ENCODE measurements at regions not wholly inside any gene's neighbourhood (a gene's known extent, or its start where the extent isn't known, plus 50 kb on each side); places are given as distances from the start of the nearest gene placed in this dataset.
A peak's percentile ranks its signal among the peaks of the same experiment; 100 is the strongest.

DNA sequence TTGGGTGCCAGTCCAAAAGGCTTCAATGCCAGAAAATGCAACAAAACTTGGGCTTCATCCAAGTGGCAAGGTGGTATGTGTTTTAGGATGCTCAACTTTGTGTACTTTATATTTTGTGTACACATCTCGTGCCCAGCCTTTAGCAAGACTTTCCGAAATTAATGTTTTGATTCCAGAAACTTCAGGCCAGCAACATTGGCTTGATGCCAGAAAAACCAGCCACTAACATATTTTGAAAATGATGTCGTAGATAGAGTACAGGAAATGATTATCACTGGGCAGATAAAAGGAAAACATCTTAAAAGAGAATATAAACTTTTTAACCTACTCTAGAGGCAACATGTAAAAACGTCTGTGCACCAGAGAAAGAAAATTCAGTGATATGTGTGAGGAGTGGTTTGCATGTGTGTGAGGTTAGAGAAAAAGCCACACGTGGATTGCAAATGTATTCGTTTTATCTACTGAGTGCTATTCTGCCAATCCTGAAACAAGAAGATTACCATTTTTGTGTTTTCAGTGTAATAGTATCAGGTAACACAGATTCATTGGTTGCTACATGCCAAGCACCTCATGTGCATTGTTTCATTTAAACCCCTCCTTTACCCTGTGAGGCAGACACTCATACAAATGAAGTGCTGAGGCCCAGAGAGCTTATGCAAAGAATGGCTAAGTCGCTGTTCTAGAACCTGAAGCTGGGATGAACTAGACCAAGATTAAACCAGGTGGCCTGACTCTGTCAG, 264.8 kb downstream of the C1D start:
- Histone ChIP-seq H3K9me3 (no peaks in the 10 kb centered on the region), H3K27ac (peak overlapping the region in 1 of 4 donors; percentile 3), H3K4me1 (peaks cover 0 to 7% (median 0%) of the 10 kb centered on the region in 4 donors), H3K4me3 (no peak overlapping the region), H3K27me3 (no peaks in the 10 kb centered on the region), H3K36me3 (no peaks in the 10 kb centered on the region)
- no peak for DNase-seq
- TF ChIP-seq POLR2A (IDR thresholded peaks at IDR 0.05) (no peak), POLR2AphosphoS5 (IDR thresholded peaks at IDR 0.05) (no peak), EP300 (IDR thresholded peaks at IDR 0.05; ENCODE audit: low read depth) (no peak)
- TF ChIP-seq, protein P1, sequence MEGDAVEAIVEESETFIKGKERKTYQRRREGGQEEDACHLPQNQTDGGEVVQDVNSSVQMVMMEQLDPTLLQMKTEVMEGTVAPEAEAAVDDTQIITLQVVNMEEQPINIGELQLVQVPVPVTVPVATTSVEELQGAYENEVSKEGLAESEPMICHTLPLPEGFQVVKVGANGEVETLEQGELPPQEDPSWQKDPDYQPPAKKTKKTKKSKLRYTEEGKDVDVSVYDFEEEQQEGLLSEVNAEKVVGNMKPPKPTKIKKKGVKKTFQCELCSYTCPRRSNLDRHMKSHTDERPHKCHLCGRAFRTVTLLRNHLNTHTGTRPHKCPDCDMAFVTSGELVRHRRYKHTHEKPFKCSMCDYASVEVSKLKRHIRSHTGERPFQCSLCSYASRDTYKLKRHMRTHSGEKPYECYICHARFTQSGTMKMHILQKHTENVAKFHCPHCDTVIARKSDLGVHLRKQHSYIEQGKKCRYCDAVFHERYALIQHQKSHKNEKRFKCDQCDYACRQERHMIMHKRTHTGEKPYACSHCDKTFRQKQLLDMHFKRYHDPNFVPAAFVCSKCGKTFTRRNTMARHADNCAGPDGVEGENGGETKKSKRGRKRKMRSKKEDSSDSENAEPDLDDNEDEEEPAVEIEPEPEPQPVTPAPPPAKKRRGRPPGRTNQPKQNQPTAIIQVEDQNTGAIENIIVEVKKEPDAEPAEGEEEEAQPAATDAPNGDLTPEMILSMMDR (IDR thresholded peaks at IDR 0.05), result no peak
- 37% methylated on average over 7 of the region's 7 CpGs for WGBS, 2 donors (ENCODE audit: low coverage in 1 of 2)
- in situ Hi-C loops (cut with MboI; ENCODE audit: low pct_ligation_motif_present in 1 of 4, low pct_unique_long_range_greater_than_20kb in 1 of 4, low sequenced_read_pairs in 3 of 4) (no loop called here), intact Hi-C loops (cut with DNase I; ENCODE audit: low total_unique reads) (no loop called here)

- intact Hi-C loops (cut with DNase I; ENCODE audit: low total_unique reads) (no loop called here), in situ Hi-C loops (cut with MboI; ENCODE audit: low pct_ligation_motif_present in 1 of 4, low pct_unique_long_range_greater_than_20kb in 1 of 4, low sequenced_read_pairs in 3 of 4) (no loop called here)
- WGBS, 2 donors (ENCODE audit: low coverage in 1 of 2), result 49 to 62% methylated on average over 5 of the region's 5 CpGs
- Histone ChIP-seq H3K36me3 (no peaks in the 10 kb centered on the region), H3K27me3 (no peaks in the 10 kb centered on the region), H3K4me3 (no peak overlapping the region), H3K4me1 (peaks cover 0 to 7% (median 0%) of the 10 kb centered on the region in 4 donors), H3K9me3 (no peaks in the 10 kb centered on the region), H3K27ac (peak overlapping the region in 1 of 4 donors; percentile 3)
- no peak for DNase-seq
- TF ChIP-seq POLR2A (IDR thresholded peaks at IDR 0.05) (no peak), POLR2AphosphoS5 (IDR thresholded peaks at IDR 0.05) (no peak), EP300 (IDR thresholded peaks at IDR 0.05; ENCODE audit: low read depth) (no peak)
- TF ChIP-seq, protein P1 (IDR thresholded peaks at IDR 0.05), result no peak
Measured at GRCh38 chr2:67798541-67799160, 264.2 kb downstream of the C1D start.

GRCh38 chr2:67799886-67800285, 262.9 kb downstream of the C1D start:
- H3K36me3 ChIP-seq, result no peaks in the 10 kb centered on the region
- no peak overlapping the region for H3K4me3 ChIP-seq
- TF ChIP-seq POLR2A (IDR thresholded peaks at IDR 0.05) (no peak), EP300 (IDR thresholded peaks at IDR 0.05; ENCODE audit: low read depth) (no peak), POLR2AphosphoS5 (IDR thresholded peaks at IDR 0.05) (no peak)
- TF ChIP-seq, protein P1 (IDR thresholded peaks at IDR 0.05), result no peak
- no peaks in the 10 kb centered on the region for H3K9me3 ChIP-seq
- no peaks in the 10 kb centered on the region for H3K27me3 ChIP-seq
- in situ Hi-C loops (cut with MboI; ENCODE audit: low pct_ligation_motif_present in 1 of 4, low pct_unique_long_range_greater_than_20kb in 1 of 4, low sequenced_read_pairs in 3 of 4) (no loop called here), intact Hi-C loops (cut with DNase I; ENCODE audit: low total_unique reads) (no loop called here)
- peaks cover 0 to 7% (median 0%) of the 10 kb centered on the region in 4 donors for H3K4me1 ChIP-seq
- no peak overlapping the region for H3K27ac ChIP-seq
- no peak for DNase-seq

GRCh38 chr2:67802291-67802690, 260.5 kb downstream of the C1D start:
- Histone ChIP-seq H3K27me3 (no peaks in the 10 kb centered on the region), H3K4me1 (peaks cover 0 to 7% (median 0%) of the 10 kb centered on the region in 4 donors), H3K36me3 (no peaks in the 10 kb centered on the region), H3K27ac (no peak overlapping the region), H3K9me3 (no peaks in the 10 kb centered on the region), H3K4me3 (no peak overlapping the region)
- intact Hi-C loops (cut with DNase I; ENCODE audit: low total_unique reads), result no loop called here
- in situ Hi-C loops (cut with MboI; ENCODE audit: low pct_ligation_motif_present in 1 of 4, low pct_unique_long_range_greater_than_20kb in 1 of 4, low sequenced_read_pairs in 3 of 4), result no loop called here
- WGBS, 2 donors (ENCODE audit: low coverage in 1 of 2), result 27% methylated on average over 2 of the region's 2 CpGs; no CpG with 5 or more reads in 1 of the 2 donors
- TF ChIP-seq, protein P1 (IDR thresholded peaks at IDR 0.05), result no peak
- TF ChIP-seq POLR2A (IDR thresholded peaks at IDR 0.05) (no peak), POLR2AphosphoS5 (IDR thresholded peaks at IDR 0.05) (no peak), EP300 (IDR thresholded peaks at IDR 0.05; ENCODE audit: low read depth) (no peak)
- no peak for DNase-seq

All from transverse colon (tissue), 4 donors.